ENCODE measurements at regions not wholly inside any gene's neighbourhood (a gene's known extent, or its start where the extent isn't known, plus 50 kb on each side); places are given as distances from the start of the nearest gene placed in this dataset.
"Not testable (repeated sequence)": the region's sequence is repeated elsewhere in the genome, so short reads cannot be mapped to it uniquely, and the experiment has no call there.

GRCh38 chr15:79492065-79492464 is 59.9 kb downstream of the MINAR1 start:
- DNase-seq: no peak

GRCh38 chr15:79494384-79494909 is 62.3 kb downstream of the MINAR1 start:
- DNase-seq: no peak

GRCh38 chr15:79494963-79495755 is 63.0 kb downstream of the MINAR1 start:
- DNase-seq: no peak

GRCh38 chr15:79495775-79496174 is 63.6 kb downstream of the MINAR1 start:
- no peak for DNase-seq

- DNase-seq: no peak
Measured at GRCh38 chr15:79496838-79497237, 64.7 kb downstream of the MINAR1 start.

GRCh38 chr15:79501086-79501485 is 69.0 kb downstream of the MINAR1 start:
- no peak for DNase-seq

- DNase-seq: no peak
Measured at GRCh38 chr15:79505956-79506355, 73.8 kb downstream of the MINAR1 start.

- DNase-seq: not testable (repeated sequence)
Measured at GRCh38 chr15:79512844-79513243, 80.7 kb downstream of the MINAR1 start.

- DNase-seq: no peak
Measured at GRCh38 chr15:79513417-79513816, 81.3 kb downstream of the MINAR1 start.

GRCh38 chr15:79513940-79514339 is 81.8 kb downstream of the MINAR1 start:
- no peak for DNase-seq

- DNase-seq: no peak
Measured at GRCh38 chr15:79515300-79516027, 83.3 kb downstream of the MINAR1 start.

GRCh38 chr15:79516155-79516554 is 84.0 kb downstream of the MINAR1 start:
- DNase-seq: no peak

GRCh38 chr15:79516646-79517045 is 84.5 kb downstream of the MINAR1 start:
- no peak for DNase-seq

GRCh38 chr15:79519628-79520027 is 87.5 kb downstream of the MINAR1 start:
- DNase-seq: no peak

GRCh38 chr15:79520654-79521053 is 88.5 kb downstream of the MINAR1 start:
- no peak for DNase-seq

GRCh38 chr15:79522656-79523055 is 90.5 kb downstream of the MINAR1 start:
- no peak for DNase-seq

- no peak for DNase-seq
Measured at GRCh38 chr15:79523266-79523665, 91.1 kb downstream of the MINAR1 start.

GRCh38 chr15:79524531-79524930 is 92.4 kb downstream of the MINAR1 start:
- no peak for DNase-seq

GRCh38 chr15:79526376-79526775 is 94.2 kb downstream of the MINAR1 start:
- DNase-seq: no peak

- no peak for DNase-seq
Measured at GRCh38 chr15:79527821-79528220, 95.7 kb downstream of the MINAR1 start.

GRCh38 chr15:79529157-79529785 is 97.1 kb downstream of the MINAR1 start:
- no peak for DNase-seq

- DNase-seq: no peak
Measured at GRCh38 chr15:79535536-79535935, 103.4 kb downstream of the MINAR1 start.

- no peak for DNase-seq
Measured at GRCh38 chr15:79538527-79538926, 106.4 kb downstream of the MINAR1 start.

GRCh38 chr15:79539401-79539800 is 107.3 kb downstream of the MINAR1 start:
- no peak for DNase-seq
